Karpas-422 (cell line): ENCODE measurements at regions not wholly inside any gene's neighbourhood (a gene's known extent, or its start where the extent isn't known, plus 50 kb on each side); places are given as distances from the start of the nearest gene placed in this dataset.
A peak's percentile ranks its signal among the peaks of the same experiment; 100 is the strongest.

ENCODE experiments used
- DNase-seq: peaks from one replicate; pipeline ENCODE4 v3.0.0-alpha.2; 2015
- H2AFZ ChIP-seq: fragments of 200-600 bp; sonication (generic); 2 replicates; pipeline ENCODE4 v1.6.1; 2014; ENCODE audit warnings: antibody characterized with exemption, low read length, mixed read lengths
- H3K27ac ChIP-seq: fragments of 200-600 bp; sonication (generic); 2 replicates; pipeline ENCODE4 v1.5.1; 2014; ENCODE audit warnings: mild to moderate bottlenecking, low read length, moderate library complexity
- H3K27me3 ChIP-seq: fragments of 200-600 bp; sonication (generic); 2 replicates; pipeline ENCODE4 v1.6.1; 2014; ENCODE audit warnings: low read length, mixed read lengths
- H3K36me3 ChIP-seq: fragments of 200-600 bp; sonication (generic); 2 replicates; pipeline ENCODE4 v1.6.1; 2014; ENCODE audit warnings: low read length, mixed read lengths; ENCODE audit not compliant: insufficient read depth
- H3K4me1 ChIP-seq: fragments of 200-600 bp; sonication (generic); 2 replicates; pipeline ENCODE4 v1.6.1; 2014; ENCODE audit warnings: mild to moderate bottlenecking, low read length, mixed read lengths
- H3K4me2 ChIP-seq: fragments of 200-600 bp; sonication (generic); 2 replicates; pipeline ENCODE4 v1.6.1; 2014; ENCODE audit warnings: low read length, low read depth, mild to moderate bottlenecking; ENCODE audit not compliant: poor library complexity, severe bottlenecking
- H3K4me3 ChIP-seq: fragments of 200-600 bp; sonication (generic); 2 replicates; pipeline ENCODE4 v1.5.1; 2014; ENCODE audit warnings: mild to moderate bottlenecking, antibody characterized with exemption, low read length, mixed read lengths
- H3K79me2 ChIP-seq: fragments of 200-600 bp; sonication (generic); 2 replicates; pipeline ENCODE4 v1.6.1; 2014; ENCODE audit warnings: mild to moderate bottlenecking, low read length, mixed read lengths
- H3K9ac ChIP-seq: fragments of 200-600 bp; sonication (generic); 2 replicates; pipeline ENCODE4 v1.6.0; 2014; ENCODE audit warnings: low read length
- H3K9me2 ChIP-seq: fragments of 200-600 bp; sonication (generic), shearing (Covaris generic); replicated peaks from 2 replicates; pipeline ENCODE4 v1.6.0; 2014; ENCODE audit warnings: mild to moderate bottlenecking, low read length, moderate library complexity; ENCODE audit not compliant: insufficient read depth
- H3K9me3 ChIP-seq: fragments of 300-700, 200-600 bp; sonication (generic); 2 replicates; pipeline ENCODE4 v1.6.1; 2014; ENCODE audit warnings: low read length, mixed read lengths
- H4K20me1 ChIP-seq: fragments of 200-600 bp; sonication (generic); 2 replicates; pipeline ENCODE4 v1.6.1; 2014; ENCODE audit warnings: mild to moderate bottlenecking, antibody characterized with exemption, low read length, low read depth; ENCODE audit not compliant: insufficient read depth

DNA sequence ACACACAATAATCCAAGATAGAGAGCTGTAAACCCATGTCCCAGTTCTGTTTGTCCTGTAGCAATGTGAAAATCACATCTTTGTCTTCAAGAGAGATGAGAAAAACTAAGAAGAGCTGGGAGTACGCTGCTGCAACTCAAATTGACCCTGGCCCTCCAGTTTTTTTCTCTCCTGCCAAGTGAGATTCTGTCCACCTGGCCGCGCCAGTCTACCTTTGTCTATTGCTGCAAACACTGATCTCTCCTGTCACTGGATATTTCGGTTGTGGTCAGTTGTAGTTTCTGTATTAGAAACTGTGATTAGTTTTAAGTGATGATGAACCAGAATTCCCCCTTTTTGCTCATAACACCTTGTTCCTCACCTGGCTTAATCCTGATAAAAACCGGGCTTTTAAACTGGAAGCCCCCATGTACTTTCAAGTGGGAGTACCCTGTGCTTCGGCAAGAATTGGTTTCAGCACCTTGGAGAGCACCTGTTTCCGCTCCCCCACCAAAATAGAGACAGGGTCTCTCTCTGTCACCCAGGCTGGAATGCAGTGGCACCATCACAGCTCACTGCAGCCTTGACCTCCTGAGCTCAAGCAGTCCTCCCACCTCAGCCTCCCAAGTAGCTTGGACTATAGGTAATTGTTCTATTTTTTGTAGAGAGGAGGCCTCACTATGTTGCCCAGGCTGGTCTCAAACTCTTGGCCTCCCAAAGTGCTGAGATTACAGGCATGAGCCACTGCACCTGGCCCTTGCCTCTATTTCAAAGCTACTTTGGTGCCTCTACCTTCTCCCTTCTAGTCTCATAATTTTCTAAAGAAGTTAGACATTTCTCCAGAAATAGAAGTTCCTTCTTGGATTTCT lies 156.8 kb downstream of the PHETA1 start:
- H3K4me3 ChIP-seq = no peak overlapping the region
- H3K9me2 ChIP-seq = no peaks in the 10 kb centered on the region
- H3K4me1 ChIP-seq = no peaks in the 10 kb centered on the region
- no peak overlapping the region for H3K27ac ChIP-seq
- peak; percentile 58 for DNase-seq
- no peaks in the 10 kb centered on the region for H3K9me3 ChIP-seq
- H3K79me2 ChIP-seq = no peaks in the 10 kb centered on the region
- H3K4me2 ChIP-seq = no peak overlapping the region
- no peak overlapping the region for H3K9ac ChIP-seq
- no peaks in the 10 kb centered on the region for H3K27me3 ChIP-seq
- H4K20me1 ChIP-seq = no peaks in the 10 kb centered on the region
- H3K36me3 ChIP-seq = no peaks in the 10 kb centered on the region
- H2AFZ ChIP-seq = no peak overlapping the region

DNA sequence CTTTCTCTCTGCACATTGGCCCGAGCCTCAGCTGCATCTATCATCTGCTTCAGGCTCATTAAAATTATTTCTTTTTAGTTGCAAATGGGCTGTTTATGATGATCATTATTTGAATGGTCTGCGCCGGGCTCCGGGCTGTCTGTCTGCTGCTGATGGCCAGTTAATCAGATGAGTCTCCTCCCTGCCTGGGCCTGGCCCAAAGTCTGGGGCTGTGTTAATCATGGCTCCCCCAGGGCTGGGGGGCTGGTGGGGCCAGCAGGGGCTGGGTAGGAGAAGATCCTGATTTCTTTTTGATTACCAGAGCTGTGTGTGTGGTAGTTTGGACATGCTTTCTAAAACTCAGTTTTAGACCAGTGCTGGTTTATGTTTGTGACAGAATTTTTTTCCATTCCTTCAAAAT lies 159.1 kb downstream of the PHETA1 start:
- Histone ChIP-seq H3K4me1 (no peaks in the 10 kb centered on the region), H3K27ac (no peak overlapping the region), H3K79me2 (no peaks in the 10 kb centered on the region), H3K9me2 (no peaks in the 10 kb centered on the region), H3K9me3 (no peaks in the 10 kb centered on the region), H2AFZ (no peak overlapping the region), H3K27me3 (no peaks in the 10 kb centered on the region), H3K9ac (no peak overlapping the region), H3K4me2 (no peak overlapping the region), H4K20me1 (no peaks in the 10 kb centered on the region), H3K4me3 (no peak overlapping the region), H3K36me3 (no peaks in the 10 kb centered on the region)
- no peak for DNase-seq

GRCh38 chr12:111207761-111208160 lies 161.1 kb downstream of the PHETA1 start:
- no peaks in the 10 kb centered on the region for H3K27me3 ChIP-seq
- H3K27ac ChIP-seq = no peak overlapping the region
- H3K79me2 ChIP-seq = no peaks in the 10 kb centered on the region
- no peak overlapping the region for H3K4me2 ChIP-seq
- DNase-seq = no peak
- H3K4me3 ChIP-seq = no peak overlapping the region
- H3K9ac ChIP-seq = no peak overlapping the region
- H3K9me3 ChIP-seq = no peaks in the 10 kb centered on the region
- no peaks in the 10 kb centered on the region for H3K9me2 ChIP-seq
- no peaks in the 10 kb centered on the region for H3K4me1 ChIP-seq
- H2AFZ ChIP-seq = no peak overlapping the region
- no peaks in the 10 kb centered on the region for H3K36me3 ChIP-seq
- no peaks in the 10 kb centered on the region for H4K20me1 ChIP-seq

DNA sequence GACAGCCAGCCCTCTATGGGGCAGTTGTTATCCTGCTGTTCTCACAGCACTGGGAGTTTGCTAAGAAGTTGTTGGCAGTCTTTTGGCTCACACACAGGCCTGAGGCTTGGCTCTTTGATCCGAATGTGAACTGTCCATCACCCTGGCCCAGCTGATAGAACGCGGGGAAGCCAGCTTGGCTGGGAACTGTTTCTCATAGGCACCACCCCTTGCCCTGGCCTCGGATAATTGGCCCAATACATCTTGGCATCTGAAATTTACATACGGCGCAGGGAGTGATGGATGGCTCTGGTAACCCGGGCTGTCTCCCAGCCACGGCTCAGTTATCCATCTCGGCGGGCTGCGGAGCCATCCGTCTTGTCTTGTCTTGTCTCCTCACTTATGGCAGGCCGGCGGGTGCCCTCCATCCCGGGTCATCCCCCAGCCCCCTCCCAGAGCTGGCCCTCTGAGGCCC lies 164.1 kb downstream of the PHETA1 start:
- no peaks in the 10 kb centered on the region for H3K27me3 ChIP-seq
- no peak overlapping the region for H3K4me2 ChIP-seq
- H3K27ac ChIP-seq = no peak overlapping the region
- H3K36me3 ChIP-seq = no peaks in the 10 kb centered on the region
- H3K79me2 ChIP-seq = no peaks in the 10 kb centered on the region
- no peaks in the 10 kb centered on the region for H3K9me2 ChIP-seq
- H3K9me3 ChIP-seq = no peaks in the 10 kb centered on the region
- H4K20me1 ChIP-seq = no peaks in the 10 kb centered on the region
- H2AFZ ChIP-seq = no peak overlapping the region
- no peaks in the 10 kb centered on the region for H3K4me1 ChIP-seq
- no peak overlapping the region for H3K4me3 ChIP-seq
- no peak for DNase-seq
- H3K9ac ChIP-seq = no peak overlapping the region

DNA sequence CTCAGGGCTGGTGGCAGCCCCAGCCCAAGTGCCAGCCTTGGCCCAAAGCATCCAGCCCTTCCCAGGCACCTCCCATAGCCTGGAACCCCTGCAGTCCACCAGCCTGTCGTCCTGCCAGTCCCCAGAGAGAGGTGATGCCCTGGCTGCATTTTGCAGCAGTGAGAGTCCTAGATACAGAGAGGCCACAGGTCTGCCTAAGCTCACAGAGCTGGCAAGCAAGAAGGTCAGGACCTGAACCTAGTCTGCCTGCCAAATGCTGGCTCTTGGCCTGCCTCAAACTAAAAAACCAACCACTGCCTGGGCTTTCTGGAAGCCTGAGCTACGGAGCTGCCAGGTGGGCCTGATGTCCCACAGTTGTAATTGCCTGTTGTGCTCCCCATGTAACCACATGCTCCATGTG lies 164.9 kb downstream of the PHETA1 start:
- H3K36me3 ChIP-seq = no peaks in the 10 kb centered on the region
- no peak for DNase-seq
- no peaks in the 10 kb centered on the region for H4K20me1 ChIP-seq
- no peaks in the 10 kb centered on the region for H3K4me1 ChIP-seq
- no peak overlapping the region for H3K4me3 ChIP-seq
- no peak overlapping the region for H3K9ac ChIP-seq
- H3K27me3 ChIP-seq = no peaks in the 10 kb centered on the region
- no peaks in the 10 kb centered on the region for H3K9me2 ChIP-seq
- no peak overlapping the region for H3K27ac ChIP-seq
- H3K79me2 ChIP-seq = no peaks in the 10 kb centered on the region
- H3K4me2 ChIP-seq = no peak overlapping the region
- H2AFZ ChIP-seq = no peak overlapping the region
- H3K9me3 ChIP-seq = no peaks in the 10 kb centered on the region

DNA sequence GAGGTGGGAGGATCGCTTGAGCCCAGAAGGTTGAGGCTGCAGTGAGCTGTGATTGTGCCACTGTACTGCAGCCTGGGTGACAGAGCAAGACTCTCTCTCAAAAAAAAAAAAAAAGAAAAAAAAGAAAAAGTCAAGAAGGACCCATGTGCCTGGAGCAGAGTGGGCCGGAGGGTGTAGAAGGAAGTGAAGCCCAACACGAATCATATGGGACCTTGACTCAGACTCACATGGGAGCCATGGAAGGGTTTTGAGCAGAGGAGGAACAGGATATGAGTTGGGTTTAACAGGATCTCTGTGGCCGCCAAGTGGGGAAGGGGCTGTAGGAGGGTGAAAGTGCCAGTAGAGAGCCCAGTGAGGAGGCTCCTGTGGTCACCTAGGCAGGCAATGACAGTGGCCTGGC lies 165.4 kb downstream of the PHETA1 start:
- no peaks in the 10 kb centered on the region for H3K79me2 ChIP-seq
- H3K9ac ChIP-seq = no peak overlapping the region
- H3K9me2 ChIP-seq = no peaks in the 10 kb centered on the region
- DNase-seq = no peak
- no peak overlapping the region for H3K4me2 ChIP-seq
- no peak overlapping the region for H2AFZ ChIP-seq
- H3K9me3 ChIP-seq = no peaks in the 10 kb centered on the region
- H3K36me3 ChIP-seq = no peaks in the 10 kb centered on the region
- H3K27me3 ChIP-seq = no peaks in the 10 kb centered on the region
- H4K20me1 ChIP-seq = no peaks in the 10 kb centered on the region
- no peak overlapping the region for H3K4me3 ChIP-seq
- no peaks in the 10 kb centered on the region for H3K4me1 ChIP-seq
- no peak overlapping the region for H3K27ac ChIP-seq

DNA sequence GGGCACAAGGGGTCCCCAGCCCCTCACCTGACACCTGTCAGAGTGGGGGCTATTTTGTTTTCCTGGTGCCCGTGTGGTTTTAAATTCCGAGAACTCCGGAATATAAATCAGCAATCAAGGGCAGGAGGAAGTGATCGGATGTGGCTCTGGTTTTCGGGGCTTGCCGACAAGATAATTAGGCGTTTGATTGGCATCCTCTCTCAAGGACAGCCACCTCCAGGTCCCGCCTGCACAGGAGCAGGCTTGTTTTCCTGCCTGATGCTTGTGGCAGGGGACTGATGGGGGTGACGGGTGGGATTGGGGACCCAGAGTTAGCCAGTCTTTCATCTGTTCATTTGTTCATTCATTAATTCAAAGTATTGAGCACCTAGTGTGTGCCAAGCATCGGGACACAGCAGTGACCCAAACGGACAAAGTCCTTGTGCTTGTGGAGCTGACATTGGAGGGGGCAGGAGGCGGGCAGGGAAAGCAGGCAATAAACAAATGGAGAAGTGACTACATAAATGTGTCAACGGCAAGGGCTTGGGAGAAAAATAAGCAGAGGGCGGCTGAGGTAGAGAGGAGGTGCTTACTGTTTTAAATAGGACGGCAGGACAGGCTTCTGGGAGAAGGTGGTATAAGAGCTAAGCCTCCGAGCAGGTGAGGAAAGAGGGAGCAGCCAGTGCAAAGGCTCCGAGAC lies 166.5 kb downstream of the PHETA1 start:
- H3K9me3 ChIP-seq = no peaks in the 10 kb centered on the region
- no peaks in the 10 kb centered on the region for H3K4me1 ChIP-seq
- H3K79me2 ChIP-seq = no peaks in the 10 kb centered on the region
- H4K20me1 ChIP-seq = no peaks in the 10 kb centered on the region
- no peak overlapping the region for H3K9ac ChIP-seq
- H3K27me3 ChIP-seq = no peaks in the 10 kb centered on the region
- no peak overlapping the region for H2AFZ ChIP-seq
- H3K4me3 ChIP-seq = no peak overlapping the region
- no peak overlapping the region for H3K4me2 ChIP-seq
- no peak overlapping the region for H3K27ac ChIP-seq
- DNase-seq = no peak
- no peaks in the 10 kb centered on the region for H3K36me3 ChIP-seq
- H3K9me2 ChIP-seq = no peaks in the 10 kb centered on the region

GRCh38 chr12:111201495-111202236 lies 167.2 kb downstream of the PHETA1 start:
- H3K27ac ChIP-seq = no peak overlapping the region
- no peak overlapping the region for H3K4me3 ChIP-seq
- no peaks in the 10 kb centered on the region for H3K27me3 ChIP-seq
- H3K9me2 ChIP-seq = no peaks in the 10 kb centered on the region
- no peak for DNase-seq
- H3K9me3 ChIP-seq = no peaks in the 10 kb centered on the region
- no peak overlapping the region for H3K4me2 ChIP-seq
- H4K20me1 ChIP-seq = no peaks in the 10 kb centered on the region
- H3K36me3 ChIP-seq = no peaks in the 10 kb centered on the region
- H2AFZ ChIP-seq = no peak overlapping the region
- H3K79me2 ChIP-seq = no peaks in the 10 kb centered on the region
- no peak overlapping the region for H3K9ac ChIP-seq
- no peaks in the 10 kb centered on the region for H3K4me1 ChIP-seq
